Tibial nerve (tissue), 4 donors: ENCODE measurements at regions not wholly inside any gene's neighbourhood (a gene's known extent, or its start where the extent isn't known, plus 50 kb on each side); places are given as distances from the start of the nearest gene placed in this dataset.
"Not testable (repeated sequence)": the region's sequence is repeated elsewhere in the genome, so short reads cannot be mapped to it uniquely, and the experiment has no call there.

ENCODE experiments used
- DNase-seq, 2 donors: peaks; one replicate each; pipeline ENCODE4 v3.0.0-alpha.2; 2019; ENCODE audit warnings: low spot score in 2 of 2
- H3K27ac ChIP-seq, 4 donors: fragments of 200-600 bp; sonication (generic) in 3 of 4; one replicate each; pipeline ENCODE4 v1.5.1; 2017 to 2019; ENCODE audit warnings: mild to moderate bottlenecking in 1 of 4
- H3K27me3 ChIP-seq, 2 donors: fragments of 200-600 bp; sonication (generic) in 1 of 2; one replicate each; pipeline versions ENCODE4 v1.5.1 to v1.6.0; 2017 to 2019
- H3K36me3 ChIP-seq, 3 donors: fragments of 200-600 bp; sonication (generic); one replicate each; pipeline ENCODE4 v1.5.1; 2018 to 2019
- H3K4me1 ChIP-seq, 4 donors: fragments of 200-600 bp; sonication (generic) in 3 of 4; one replicate each; pipeline ENCODE4 v1.5.1; 2017 to 2019
- H3K4me3 ChIP-seq, 4 donors: fragments of 200-600 bp; sonication (generic) in 3 of 4; one replicate each; pipeline ENCODE4 v1.5.1; 2017 to 2019; ENCODE audit warnings: mild to moderate bottlenecking in 1 of 4, moderate library complexity in 1 of 4
- H3K9me3 ChIP-seq, 4 donors: fragments of 200-600 bp; sonication (generic) in 3 of 4; one replicate each; pipeline ENCODE4 v1.5.1; 2017 to 2019
- EP300 ChIP-seq, 2 donors: sonication (generic); formaldehyde crosslinking; IDR thresholded peaks; one replicate each; pipeline ENCODE4 v1.6.1; 2017; ENCODE audit warnings: antibody characterized with exemption in 2 of 2, mild to moderate bottlenecking in 1 of 2
- POLR2A ChIP-seq, 2 donors: fragments of 450-650 bp; IDR thresholded peaks; one replicate each; pipeline ENCODE4 v1.6.1; 2017; ENCODE audit warnings: antibody characterized with exemption in 2 of 2, mild to moderate bottlenecking in 2 of 2, moderate library complexity in 2 of 2
- WGBS, 2 donors: methylation state at CpG; one replicate each; pipeline ENCODE4 v1.1.5; 2018; 5-methylcytosine and 5-hydroxymethylcytosine counted together
- TF ChIP-seq, protein P1 (sequence below), 5 experiments: fragments of 200-600 bp in 3 of 5; fragments of 450-650 bp in 2 of 5; sonication (generic) in 3 of 5; IDR thresholded peaks; one replicate each; pipeline ENCODE4 v1.5.1; 2016 to 2019; ENCODE audit warnings: antibody characterized with exemption in 5 of 5, mild to moderate bottlenecking in 3 of 5, moderate library complexity in 2 of 5

DNA sequence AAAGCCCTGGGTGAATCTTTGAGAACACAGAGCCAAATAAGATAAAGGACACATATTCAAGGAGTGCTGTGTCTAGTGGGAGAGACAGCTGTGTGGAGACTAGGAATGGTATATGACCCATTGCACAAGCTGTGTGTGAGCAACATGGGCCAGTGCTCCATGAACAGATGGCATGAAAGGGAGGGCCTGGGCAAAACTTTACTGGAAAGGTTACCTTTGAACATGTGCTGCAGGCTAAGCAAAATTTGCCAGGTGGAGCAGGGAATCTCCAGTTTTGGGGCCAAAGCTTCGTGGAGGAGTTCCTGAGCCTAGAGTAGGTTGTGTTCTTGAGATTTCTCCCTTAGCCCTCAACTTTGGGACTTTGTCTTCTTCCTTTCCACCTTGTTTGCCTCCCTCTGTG, 446.1 kb upstream of the PROX1 start:
- Histone ChIP-seq H3K4me1 (no peaks in the 10 kb centered on the region), H3K27ac (no peak overlapping the region), H3K27me3 (no peaks in the 10 kb centered on the region), H3K4me3 (no peak overlapping the region), H3K9me3 (no peaks in the 10 kb centered on the region), H3K36me3 (no peaks in the 10 kb centered on the region)
- TF ChIP-seq, protein P1, sequence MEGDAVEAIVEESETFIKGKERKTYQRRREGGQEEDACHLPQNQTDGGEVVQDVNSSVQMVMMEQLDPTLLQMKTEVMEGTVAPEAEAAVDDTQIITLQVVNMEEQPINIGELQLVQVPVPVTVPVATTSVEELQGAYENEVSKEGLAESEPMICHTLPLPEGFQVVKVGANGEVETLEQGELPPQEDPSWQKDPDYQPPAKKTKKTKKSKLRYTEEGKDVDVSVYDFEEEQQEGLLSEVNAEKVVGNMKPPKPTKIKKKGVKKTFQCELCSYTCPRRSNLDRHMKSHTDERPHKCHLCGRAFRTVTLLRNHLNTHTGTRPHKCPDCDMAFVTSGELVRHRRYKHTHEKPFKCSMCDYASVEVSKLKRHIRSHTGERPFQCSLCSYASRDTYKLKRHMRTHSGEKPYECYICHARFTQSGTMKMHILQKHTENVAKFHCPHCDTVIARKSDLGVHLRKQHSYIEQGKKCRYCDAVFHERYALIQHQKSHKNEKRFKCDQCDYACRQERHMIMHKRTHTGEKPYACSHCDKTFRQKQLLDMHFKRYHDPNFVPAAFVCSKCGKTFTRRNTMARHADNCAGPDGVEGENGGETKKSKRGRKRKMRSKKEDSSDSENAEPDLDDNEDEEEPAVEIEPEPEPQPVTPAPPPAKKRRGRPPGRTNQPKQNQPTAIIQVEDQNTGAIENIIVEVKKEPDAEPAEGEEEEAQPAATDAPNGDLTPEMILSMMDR (IDR thresholded peaks at IDR 0.05), result no peak
- TF ChIP-seq EP300 (IDR thresholded peaks at IDR 0.05), result no peak
- WGBS, 2 donors, result 0 to 48% methylated on average over 1 of the region's 1 CpG
- no peak for DNase-seq

DNA sequence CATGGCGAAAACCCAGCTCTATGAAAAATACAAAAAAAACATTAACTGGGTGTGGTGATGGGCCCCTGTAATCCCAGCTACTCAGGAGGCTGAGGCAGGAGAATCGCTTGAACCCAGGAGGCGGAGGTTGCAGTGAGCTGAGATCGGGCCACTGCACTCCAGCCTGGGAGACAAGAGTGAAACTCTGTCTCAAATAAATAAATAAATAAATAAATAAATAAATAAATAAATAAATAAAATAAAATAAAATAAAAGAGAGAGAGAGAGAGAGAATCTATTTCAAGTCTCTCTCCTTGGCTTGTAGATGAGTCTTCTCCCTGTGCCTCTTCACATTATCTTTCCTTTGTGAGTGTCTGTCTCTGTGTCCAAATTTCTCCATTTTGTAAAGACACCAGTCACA, 442.6 kb upstream of the PROX1 start:
- not testable (repeated sequence) for H3K9me3 ChIP-seq, H3K4me3 ChIP-seq, H3K27ac ChIP-seq, H3K36me3 ChIP-seq, H3K4me1 ChIP-seq, H3K27me3 ChIP-seq, DNase-seq
- WGBS, 2 donors, result 88 to 92% methylated on average over 4 of the region's 4 CpGs

DNA sequence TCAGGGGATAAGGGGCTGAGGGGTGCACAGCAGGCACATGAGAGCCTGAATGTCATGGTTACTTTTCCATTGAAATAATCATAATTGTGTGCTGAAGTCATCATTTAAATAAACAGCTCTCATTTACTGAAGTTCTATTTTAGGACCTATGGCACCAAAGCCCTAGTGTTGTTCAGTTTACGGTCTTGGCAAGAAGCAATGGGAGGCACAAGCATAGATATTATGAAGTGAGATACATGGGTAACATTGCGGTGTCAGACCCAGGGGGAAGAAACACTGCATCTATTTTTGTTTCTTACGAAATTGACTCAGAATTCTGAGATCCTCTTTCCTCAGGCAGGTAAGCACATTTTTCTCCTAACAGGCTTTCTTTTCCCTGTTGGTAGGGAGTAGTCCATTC, 437.8 kb upstream of the PROX1 start:
- no peak overlapping the region for H3K27ac ChIP-seq
- no peaks in the 10 kb centered on the region for H3K4me1 ChIP-seq
- WGBS, 2 donors, result 51 to 69% methylated on average over 3 of the region's 3 CpGs
- DNase-seq, result no peak
- H3K36me3 ChIP-seq, result no peaks in the 10 kb centered on the region
- TF ChIP-seq, protein P1 (IDR thresholded peaks at IDR 0.05), result no peak
- no peaks in the 10 kb centered on the region for H3K27me3 ChIP-seq
- no peak overlapping the region for H3K4me3 ChIP-seq
- H3K9me3 ChIP-seq, result no peaks in the 10 kb centered on the region

DNA sequence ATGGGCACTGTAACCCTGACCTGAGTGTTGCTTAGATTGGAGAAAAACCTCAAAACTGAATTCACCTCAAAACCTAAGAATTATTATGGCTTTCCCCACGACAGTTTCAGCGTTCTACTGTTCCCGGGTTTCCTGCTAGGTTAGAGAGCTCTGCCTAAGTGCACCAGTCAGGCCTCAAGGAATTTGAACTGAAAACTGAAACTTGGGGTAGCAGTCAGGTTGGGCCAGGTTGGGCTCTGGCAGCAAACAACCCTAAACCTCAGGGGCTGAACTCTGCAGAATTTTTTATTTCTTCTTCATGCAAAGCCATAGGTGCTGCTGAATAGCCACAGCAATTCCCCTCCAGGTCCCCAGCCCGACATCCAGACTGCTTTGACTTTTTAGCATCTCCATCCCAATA, 437.0 kb upstream of the PROX1 start:
- H3K4me3 ChIP-seq, result no peak overlapping the region
- WGBS, 2 donors, result 87 to 91% methylated on average over 4 of the region's 4 CpGs
- TF ChIP-seq EP300 (IDR thresholded peaks at IDR 0.05), result no peak
- TF ChIP-seq, protein P1 (IDR thresholded peaks at IDR 0.05), result no peak
- no peaks in the 10 kb centered on the region for H3K9me3 ChIP-seq
- no peaks in the 10 kb centered on the region for H3K36me3 ChIP-seq
- no peaks in the 10 kb centered on the region for H3K4me1 ChIP-seq
- H3K27me3 ChIP-seq, result no peaks in the 10 kb centered on the region
- no peak overlapping the region for H3K27ac ChIP-seq
- no peak for DNase-seq

DNA sequence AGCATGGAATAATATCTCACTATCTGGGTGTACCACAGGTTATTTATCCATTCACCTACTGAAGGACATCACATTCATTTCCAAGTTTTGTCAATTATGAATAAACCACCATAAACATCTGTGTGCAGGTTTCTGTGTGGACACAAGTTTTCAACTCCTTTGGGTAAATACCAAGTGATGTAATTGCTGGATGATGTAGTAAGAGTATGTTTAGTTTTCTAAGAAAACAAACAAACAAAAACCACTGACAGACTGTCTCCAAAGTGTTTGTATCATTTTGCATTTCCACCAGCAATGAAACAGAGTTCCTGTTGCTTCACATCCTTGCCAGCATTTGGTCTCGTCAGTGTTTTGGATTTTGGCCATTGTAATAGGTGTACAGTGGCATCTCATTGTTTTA, 435.7 kb upstream of the PROX1 start:
- H3K4me1 ChIP-seq, result no peaks in the 10 kb centered on the region
- no peaks in the 10 kb centered on the region for H3K27me3 ChIP-seq
- H3K4me3 ChIP-seq, result no peak overlapping the region
- no peaks in the 10 kb centered on the region for H3K9me3 ChIP-seq
- WGBS, 2 donors, result 77 to 78% methylated on average over 1 of the region's 1 CpG
- no peak for DNase-seq
- H3K27ac ChIP-seq, result no peak overlapping the region
- H3K36me3 ChIP-seq, result no peaks in the 10 kb centered on the region
- no peak for TF ChIP-seq POLR2A (IDR thresholded peaks at IDR 0.05)
- TF ChIP-seq, protein P1 (IDR thresholded peaks at IDR 0.05), result no peak
- no peak for TF ChIP-seq EP300 (IDR thresholded peaks at IDR 0.05)

DNA sequence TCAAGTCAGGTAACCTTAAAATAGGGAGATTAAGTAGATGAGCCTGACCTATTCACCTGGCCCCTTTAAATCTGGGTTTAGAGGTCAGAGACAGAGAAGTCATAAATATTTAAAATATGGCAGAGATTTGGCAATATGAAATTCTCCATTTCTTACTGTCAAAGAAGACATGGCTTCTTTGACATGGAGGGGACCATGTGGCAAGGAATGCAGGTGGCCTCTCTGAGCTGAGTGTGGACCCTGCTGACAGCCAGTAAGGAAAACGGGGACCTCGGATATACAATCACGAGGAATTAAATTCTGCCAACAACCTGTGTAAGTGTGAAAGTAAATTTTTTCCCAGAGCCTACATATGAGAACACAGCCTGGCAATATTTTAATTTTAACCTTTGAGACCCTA, 427.5 kb upstream of the PROX1 start:
- H3K27ac ChIP-seq, result no peak overlapping the region
- H3K4me1 ChIP-seq, result no peaks in the 10 kb centered on the region
- H3K4me3 ChIP-seq, result no peak overlapping the region
- DNase-seq, result no peak
- WGBS, 2 donors, result 90 to 93% methylated on average over 3 of the region's 3 CpGs
- H3K27me3 ChIP-seq, result no peaks in the 10 kb centered on the region
- H3K9me3 ChIP-seq, result peaks cover 0 to 24% (median 2%) of the 10 kb centered on the region in 4 donors
- H3K36me3 ChIP-seq, result no peaks in the 10 kb centered on the region
- TF ChIP-seq POLR2A (IDR thresholded peaks at IDR 0.05), result no peak
- TF ChIP-seq EP300 (IDR thresholded peaks at IDR 0.05), result no peak
- TF ChIP-seq, protein P1 (IDR thresholded peaks at IDR 0.05), result no peak
